GM18870 (cell line): ENCODE measurements at regions not wholly inside any gene's neighbourhood (a gene's known extent, or its start where the extent isn't known, plus 50 kb on each side); places are given as distances from the start of the nearest gene placed in this dataset.

Experiments used
- ATAC-seq: cut with Tn5 transposase; IDR thresholded peaks from one replicate; pipeline ENCODE4 v1.9.1; 2021; ENCODE audit warnings: moderate library complexity; ENCODE audit not compliant: unreplicated experiment

GRCh38 chr5:62000646-62001045 lies 305.4 kb upstream of the KIF2A start:
- no peak for ATAC-seq

GRCh38 chr5:62001640-62002039 lies 304.4 kb upstream of the KIF2A start:
- no peak for ATAC-seq

DNA sequence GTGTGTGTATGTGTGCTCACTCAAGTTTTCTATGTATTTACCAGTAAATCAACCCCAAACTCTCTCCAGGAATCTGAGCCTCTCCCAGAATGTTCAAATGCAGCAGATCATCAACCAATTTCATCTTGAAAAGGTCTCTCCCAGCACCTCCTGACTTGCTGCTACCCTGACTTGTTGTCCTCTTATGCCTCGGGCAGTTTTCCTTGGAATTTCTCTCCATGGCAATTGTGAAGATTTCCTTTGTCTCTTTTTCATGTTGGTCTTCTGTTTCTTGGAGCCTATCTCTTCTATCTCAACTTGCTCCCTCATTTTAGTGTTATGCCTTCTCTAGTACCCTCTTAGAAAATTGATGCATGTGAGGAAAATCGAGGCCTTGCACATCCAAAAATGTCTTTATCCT lies 303.6 kb upstream of the KIF2A start:
- ATAC-seq = no peak

GRCh38 chr5:62005551-62005950 lies 300.5 kb upstream of the KIF2A start:
- ATAC-seq = no peak

DNA sequence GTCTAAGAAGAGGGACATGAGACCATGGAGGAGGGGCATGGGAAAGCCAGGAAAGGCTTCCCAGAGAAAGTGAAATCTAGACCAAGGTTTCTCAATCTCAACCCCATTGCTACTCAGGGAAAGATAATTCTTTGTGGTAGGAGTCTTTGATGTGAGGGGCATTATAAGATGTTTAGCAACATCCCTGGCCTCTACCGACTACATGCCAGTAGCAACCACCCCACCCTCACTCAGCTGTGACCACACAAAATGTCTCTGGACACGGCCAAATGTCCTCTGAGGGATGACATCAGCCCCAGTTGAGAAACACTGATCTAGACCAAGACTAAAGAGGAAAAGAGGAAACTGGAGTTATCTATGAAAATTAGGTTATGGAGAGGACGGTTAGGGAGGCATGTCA lies 298.5 kb upstream of the KIF2A start:
- no peak for ATAC-seq

DNA sequence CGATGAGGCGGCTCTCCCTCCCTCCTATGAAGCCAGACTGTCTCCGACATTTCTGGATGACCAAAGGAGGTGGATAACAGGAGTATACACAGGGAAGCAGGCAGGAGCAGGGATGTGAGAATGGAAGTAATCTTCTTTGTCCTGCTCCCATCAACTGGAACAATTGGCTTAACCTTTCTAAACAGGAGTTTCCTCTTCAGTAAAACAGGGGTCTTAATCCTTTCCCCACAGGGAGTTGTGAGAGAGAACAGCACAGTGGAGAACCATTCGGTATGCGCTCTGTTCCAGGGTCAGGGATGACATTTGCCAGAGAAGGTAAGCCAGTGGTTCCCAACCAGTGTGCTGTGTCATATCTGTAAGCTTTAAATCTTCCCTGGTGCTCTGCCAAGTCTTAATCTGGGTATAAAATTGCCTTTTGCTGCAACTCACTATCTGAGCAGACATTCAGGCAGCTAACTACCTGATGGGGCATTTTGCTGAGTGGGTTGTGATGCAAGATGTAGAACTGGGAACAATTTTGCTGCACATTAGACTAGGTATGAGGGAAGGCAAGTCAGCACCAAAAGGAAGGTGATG lies 294.8 kb upstream of the KIF2A start:
- no peak for ATAC-seq

- ATAC-seq = no peak
Observed at GRCh38 chr5:62017092-62017491, 288.9 kb upstream of the KIF2A start.

GRCh38 chr5:62029303-62029702 lies 276.7 kb upstream of the KIF2A start:
- no peak for ATAC-seq

GRCh38 chr5:62030326-62030725 lies 275.7 kb upstream of the KIF2A start:
- ATAC-seq = no peak

- ATAC-seq = no peak
Observed at GRCh38 chr5:62038024-62038423, 268.0 kb upstream of the KIF2A start.

- ATAC-seq = no peak
Observed at GRCh38 chr5:62041156-62041756, 264.8 kb upstream of the KIF2A start.

DNA sequence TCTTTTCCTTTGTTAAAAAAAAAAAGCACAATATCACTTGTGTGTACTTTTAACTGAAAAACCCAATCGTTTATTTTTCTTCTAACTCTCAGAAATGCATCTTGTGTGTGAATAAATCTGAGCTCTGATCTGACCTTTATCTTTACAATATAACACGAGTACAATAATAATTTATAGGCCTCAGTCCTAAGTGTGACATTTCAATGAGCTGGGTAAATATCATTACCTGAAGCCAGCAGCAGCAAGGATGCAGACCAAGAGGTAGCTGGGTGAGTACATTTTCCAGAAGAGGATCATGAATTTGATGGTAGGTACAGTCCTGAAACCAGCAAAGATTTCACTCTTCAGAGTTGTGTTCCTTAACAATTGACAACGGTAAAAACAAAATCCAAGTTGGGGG lies 264.0 kb upstream of the KIF2A start:
- no peak for ATAC-seq

DNA sequence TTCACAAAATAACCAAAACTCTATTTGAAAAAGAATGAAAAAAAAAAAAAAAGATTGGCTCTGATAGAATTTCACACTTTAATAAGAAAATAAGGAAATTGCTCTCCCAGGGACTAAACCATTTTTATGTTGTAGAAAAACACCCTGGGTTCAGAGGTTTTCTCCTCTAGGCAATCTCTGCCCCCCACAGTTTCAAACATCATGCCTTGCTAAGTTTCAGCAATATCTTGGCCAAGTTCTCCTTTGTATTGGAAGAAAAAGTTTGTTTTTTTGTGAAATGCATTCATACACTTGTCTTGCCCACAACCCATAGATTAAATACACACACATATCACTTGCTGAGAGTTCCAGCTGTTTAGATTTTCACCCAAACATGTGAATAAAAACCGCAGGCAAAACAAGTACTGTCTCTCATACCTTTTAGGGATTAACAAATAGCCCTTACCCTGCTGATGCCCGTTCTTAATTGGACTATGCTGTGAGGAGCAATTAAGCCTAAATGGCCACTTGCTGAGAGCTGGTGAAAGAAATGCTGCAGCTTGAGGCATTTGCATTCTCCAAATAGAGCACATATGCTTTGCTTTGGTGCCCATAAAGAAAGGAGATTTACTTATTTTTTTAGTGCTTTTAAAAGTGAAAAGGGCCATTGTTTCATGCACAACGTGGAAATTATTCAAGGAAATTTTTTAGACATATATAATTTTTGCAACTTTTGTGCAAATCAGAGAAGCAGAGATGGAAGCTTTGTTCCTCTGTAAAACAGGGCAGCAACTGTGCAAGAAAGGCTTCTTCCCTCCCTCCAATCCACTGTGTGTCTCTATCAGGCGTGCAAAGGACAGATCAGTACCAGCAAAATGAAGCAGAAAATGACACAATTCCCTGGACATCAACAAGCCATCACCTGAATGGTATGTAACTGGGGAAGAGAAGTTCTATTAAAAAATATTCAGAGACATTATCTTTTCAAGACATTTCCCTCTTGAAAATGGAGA lies 262.4 kb upstream of the KIF2A start:
- ATAC-seq = no peak

- ATAC-seq = no peak
Observed at GRCh38 chr5:62044989-62045388, 261.0 kb upstream of the KIF2A start.

DNA sequence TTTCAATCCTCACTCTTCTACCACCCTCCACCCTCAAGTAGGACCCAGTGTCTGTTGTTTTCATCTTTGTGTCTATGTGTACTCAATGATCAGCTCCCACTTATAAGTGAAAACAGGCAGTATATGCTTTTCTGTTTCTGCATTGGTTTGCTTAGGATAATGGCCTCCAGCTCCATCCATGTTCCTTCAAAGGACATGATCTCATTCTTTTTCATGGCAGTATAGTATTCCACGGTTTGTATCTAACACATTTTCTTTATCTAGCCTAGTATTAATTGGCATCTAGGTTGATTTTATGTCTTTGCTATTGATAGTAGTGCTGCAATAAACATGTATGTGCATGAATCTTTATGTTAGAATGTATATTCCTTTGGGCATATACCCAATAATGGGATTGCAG lies 259.8 kb upstream of the KIF2A start:
- no peak for ATAC-seq

- ATAC-seq = no peak
Observed at GRCh38 chr5:62051747-62052146, 254.3 kb upstream of the KIF2A start.

- ATAC-seq = no peak
Observed at GRCh38 chr5:62059960-62060359, 246.0 kb upstream of the KIF2A start.

DNA sequence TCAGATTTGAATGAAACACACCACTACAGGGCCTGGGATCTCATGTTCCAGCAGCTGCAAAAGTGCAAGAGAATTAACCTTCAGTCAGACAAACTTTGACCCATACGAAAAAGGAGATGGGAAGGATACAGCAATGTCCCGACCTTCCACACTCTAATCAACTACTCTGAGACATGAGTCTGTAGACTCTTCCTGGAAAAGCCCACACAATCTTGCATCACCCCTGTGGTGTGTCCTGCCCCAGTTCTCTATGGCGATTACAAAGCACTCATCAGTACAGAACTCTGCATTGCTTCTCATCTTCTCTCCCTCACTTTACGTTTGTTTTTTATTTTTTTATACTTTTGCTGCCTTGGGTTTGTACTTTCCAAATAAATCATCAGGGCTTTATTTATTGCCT lies 241.0 kb upstream of the KIF2A start:
- no peak for ATAC-seq

- ATAC-seq = no peak
Observed at GRCh38 chr5:62066761-62067277, 239.2 kb upstream of the KIF2A start.

- ATAC-seq = no peak
Observed at GRCh38 chr5:62068554-62068953, 237.5 kb upstream of the KIF2A start.

DNA sequence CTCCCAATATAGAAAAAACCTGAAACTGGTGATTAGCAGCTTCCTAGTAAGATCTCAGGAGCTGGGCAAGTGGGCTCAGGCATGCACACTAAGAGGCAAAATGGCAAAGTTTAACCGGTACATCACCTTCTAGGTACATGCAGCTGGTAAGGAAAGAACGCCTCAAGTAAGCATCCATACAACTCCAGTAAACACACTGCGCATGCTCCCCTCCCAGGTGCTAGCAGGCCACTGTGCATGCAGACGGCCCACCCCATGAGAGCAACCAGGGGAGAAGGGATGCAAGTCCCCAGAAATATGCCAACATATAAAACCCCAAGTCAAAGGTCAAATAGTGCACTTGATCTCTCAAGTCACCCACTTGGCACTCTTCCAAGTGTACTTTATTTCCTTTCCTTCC lies 228.6 kb upstream of the KIF2A start:
- ATAC-seq = no peak
